ENCODE measurements at regions not wholly inside any gene's neighbourhood (a gene's known extent, or its start where the extent isn't known, plus 50 kb on each side); places are given as distances from the start of the nearest gene placed in this dataset.
A peak's percentile ranks its signal among the peaks of the same experiment; 100 is the strongest.
"Not testable (repeated sequence)": the region's sequence is repeated elsewhere in the genome, so short reads cannot be mapped to it uniquely, and the experiment has no call there.

- no peak for DNase-seq
Observed at GRCh38 chr7:115635876-115636275, 394.7 kb downstream of the TFEC start.

GRCh38 chr7:115635376-115635775 is 395.2 kb downstream of the TFEC start:
- DNase-seq = no peak

GRCh38 chr7:115634633-115635032 is 395.9 kb downstream of the TFEC start:
- peak; percentile 87 for DNase-seq

- no peak for DNase-seq
Observed at GRCh38 chr7:115632636-115633035, 397.9 kb downstream of the TFEC start.

- no peak for DNase-seq
Observed at GRCh38 chr7:115631782-115632181, 398.8 kb downstream of the TFEC start.

GRCh38 chr7:115630049-115630448 is 400.5 kb downstream of the TFEC start:
- no peak for DNase-seq

- DNase-seq = no peak
Observed at GRCh38 chr7:115618676-115619075, 411.9 kb downstream of the TFEC start.

GRCh38 chr7:115613836-115614235 is 416.7 kb downstream of the TFEC start:
- DNase-seq = no peak

GRCh38 chr7:115603416-115603815 is 427.1 kb downstream of the TFEC start:
- no peak for DNase-seq

GRCh38 chr7:115600207-115600606 is 430.4 kb downstream of the TFEC start:
- no peak for DNase-seq

GRCh38 chr7:115599184-115599583 is 431.4 kb downstream of the TFEC start:
- not testable (repeated sequence) for DNase-seq

- not testable (repeated sequence) for DNase-seq
Observed at GRCh38 chr7:115597220-115597619, 433.3 kb downstream of the TFEC start.

- no peak for DNase-seq
Observed at GRCh38 chr7:115593111-115593510, 437.5 kb downstream of the TFEC start.

- peak; percentile 12 for DNase-seq
Observed at GRCh38 chr7:115585015-115585718, 445.4 kb downstream of the TFEC start.

- no peak for DNase-seq
Observed at GRCh38 chr7:115582956-115583355, 447.6 kb downstream of the TFEC start.

GRCh38 chr7:115578576-115578975 is 452.0 kb downstream of the TFEC start:
- DNase-seq = no peak

- no peak for DNase-seq
Observed at GRCh38 chr7:115574681-115575291, 455.8 kb downstream of the TFEC start.

GRCh38 chr7:115572111-115572510 is 458.5 kb downstream of the TFEC start:
- no peak for DNase-seq

- no peak for DNase-seq
Observed at GRCh38 chr7:115561335-115562110, 469.0 kb downstream of the TFEC start.

- no peak for DNase-seq
Observed at GRCh38 chr7:115559877-115560276, 470.7 kb downstream of the TFEC start.

- no peak for DNase-seq
Observed at GRCh38 chr7:115558161-115558560, 472.4 kb downstream of the TFEC start.

- DNase-seq = not testable (repeated sequence)
Observed at GRCh38 chr7:115557296-115557695, 473.3 kb downstream of the TFEC start.

GRCh38 chr7:115552766-115553165 is 477.8 kb downstream of the TFEC start:
- no peak for DNase-seq

- no peak for DNase-seq
Observed at GRCh38 chr7:115549910-115550309, 480.7 kb downstream of the TFEC start.

Data from DMS153 (cell line).